ACC112 (cell line): ENCODE measurements at regions not wholly inside any gene's neighbourhood (a gene's known extent, or its start where the extent isn't known, plus 50 kb on each side); places are given as distances from the start of the nearest gene placed in this dataset.

Experiments used
- H2AFZ ChIP-seq: fragments of 200-600 bp; sonication (generic); one replicate; pipeline ENCODE4 v1.6.0; 2017; ENCODE audit warnings: antibody characterized with exemption, low read length; ENCODE audit not compliant: unreplicated experiment
- H3K27ac ChIP-seq: fragments of 200-600 bp; sonication (generic); 2 replicates; pipeline ENCODE4 v1.5.1; 2014; ENCODE audit warnings: low read depth, mild to moderate bottlenecking, antibody characterized with exemption, low read length, moderate library complexity
- H3K27me3 ChIP-seq: fragments of 200-600 bp; sonication (generic); 2 replicates; pipeline ENCODE4 v1.6.1; 2014; ENCODE audit warnings: mild to moderate bottlenecking, antibody characterized with exemption, low read length, moderate library complexity, mixed read lengths; ENCODE audit not compliant: insufficient read depth
- H3K36me3 ChIP-seq: fragments of 200-600 bp; sonication (generic); 2 replicates; pipeline ENCODE4 v1.6.1; 2016; ENCODE audit warnings: mild to moderate bottlenecking, antibody characterized with exemption, low read length, moderate library complexity, mixed read lengths; ENCODE audit not compliant: insufficient read depth
- H3K4me1 ChIP-seq: fragments of 200-600 bp; sonication (generic); one replicate; pipeline ENCODE4 v1.6.1; 2016; ENCODE audit warnings: low read length, mixed read lengths; ENCODE audit not compliant: insufficient read depth, unreplicated experiment, control insufficient read depth
- H3K4me3 ChIP-seq: fragments of 200-600 bp; sonication (generic); 2 replicates; pipeline ENCODE4 v1.5.1; 2014; ENCODE audit warnings: mild to moderate bottlenecking, low read depth, low read length
- H3K79me2 ChIP-seq: fragments of 200-600 bp; sonication (generic); one replicate; pipeline ENCODE4 v1.6.0; 2016; ENCODE audit warnings: low read length; ENCODE audit not compliant: control insufficient read depth, unreplicated experiment, insufficient read depth

GRCh38 chr5:135248801-135249231 lies 150.2 kb downstream of the MACROH2A1 start:
- Histone ChIP-seq H3K27me3 (no peaks in the 10 kb centered on the region), H2AFZ (no peak overlapping the region), H3K27ac (no peak overlapping the region), H3K4me3 (no peak overlapping the region), H3K36me3 (no peaks in the 10 kb centered on the region), H3K4me1 (peaks cover 35% of the 10 kb centered on the region), H3K79me2 (no peaks in the 10 kb centered on the region)

- H3K79me2 ChIP-seq, result no peaks in the 10 kb centered on the region
- peak overlapping the region; percentile 17 for H2AFZ ChIP-seq
- peak overlapping the region; percentile 70 for H3K27ac ChIP-seq
- no peaks in the 10 kb centered on the region for H3K27me3 ChIP-seq
- peak overlapping the region; percentile 18; the same call in 1 of the 2 replicates for H3K4me3 ChIP-seq
- H3K36me3 ChIP-seq, result no peaks in the 10 kb centered on the region
- peaks cover 47% of the 10 kb centered on the region for H3K4me1 ChIP-seq
Measured at GRCh38 chr5:135246923-135247795, 151.9 kb downstream of the MACROH2A1 start.

DNA sequence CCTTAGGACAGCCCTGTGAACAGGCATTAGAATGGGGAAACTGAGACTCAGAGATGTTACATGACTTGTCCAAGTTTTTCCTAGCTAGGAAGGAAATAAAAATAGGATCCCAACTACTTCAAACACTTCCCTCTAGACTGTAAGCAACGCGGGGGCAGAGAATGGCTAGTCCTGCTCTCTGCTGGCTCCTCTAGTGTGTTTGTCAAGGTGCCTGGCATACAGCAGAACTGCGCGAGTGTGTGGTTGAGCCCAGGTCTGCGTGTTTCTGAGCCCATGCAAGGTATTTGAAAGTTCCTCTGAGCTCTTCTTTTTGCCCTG lies 152.5 kb downstream of the MACROH2A1 start:
- peak overlapping the region; percentile 70 for H3K27ac ChIP-seq
- no peaks in the 10 kb centered on the region for H3K36me3 ChIP-seq

GRCh38 chr5:135245521-135246499 lies 153.2 kb downstream of the MACROH2A1 start:
- Histone ChIP-seq H3K27me3 (no peaks in the 10 kb centered on the region), H3K4me3 (peak overlapping the region; percentile 40; the same call in 1 of the 2 replicates), H3K4me1 (peaks cover 58% of the 10 kb centered on the region), H3K27ac (peak overlapping the region; percentile 70), H3K36me3 (no peaks in the 10 kb centered on the region), H2AFZ (no peak overlapping the region), H3K79me2 (no peaks in the 10 kb centered on the region)

More for the DNA sequence above, 152.5 kb downstream of the MACROH2A1 start:
- Histone ChIP-seq H3K4me1 (peaks cover 53% of the 10 kb centered on the region), H3K4me3 (peak overlapping the region; percentile 18; the same call in 1 of the 2 replicates), H3K27me3 (no peaks in the 10 kb centered on the region), H2AFZ (peak overlapping the region; percentile 17), H3K79me2 (no peaks in the 10 kb centered on the region)

- Histone ChIP-seq H3K27ac (no peak overlapping the region), H2AFZ (no peak overlapping the region), H3K27me3 (no peaks in the 10 kb centered on the region), H3K36me3 (no peaks in the 10 kb centered on the region), H3K79me2 (no peaks in the 10 kb centered on the region), H3K4me3 (no peak overlapping the region), H3K4me1 (peaks cover 56% of the 10 kb centered on the region)
Measured at GRCh38 chr5:135244620-135245021, 154.4 kb downstream of the MACROH2A1 start.

GRCh38 chr5:135243556-135244285 lies 155.3 kb downstream of the MACROH2A1 start:
- Histone ChIP-seq H3K79me2 (no peaks in the 10 kb centered on the region), H3K27me3 (no peaks in the 10 kb centered on the region), H2AFZ (no peak overlapping the region), H3K27ac (no peak overlapping the region), H3K4me3 (no peak overlapping the region), H3K36me3 (no peaks in the 10 kb centered on the region), H3K4me1 (peaks cover 50% of the 10 kb centered on the region)

- no peak overlapping the region for H2AFZ ChIP-seq
- no peaks in the 10 kb centered on the region for H3K27me3 ChIP-seq
- H3K27ac ChIP-seq, result peak overlapping the region; percentile 53
- H3K4me1 ChIP-seq, result peaks cover 50% of the 10 kb centered on the region
- H3K36me3 ChIP-seq, result no peaks in the 10 kb centered on the region
- H3K79me2 ChIP-seq, result no peaks in the 10 kb centered on the region
- no peak overlapping the region for H3K4me3 ChIP-seq
Measured at GRCh38 chr5:135242866-135243555, 156.0 kb downstream of the MACROH2A1 start.

DNA sequence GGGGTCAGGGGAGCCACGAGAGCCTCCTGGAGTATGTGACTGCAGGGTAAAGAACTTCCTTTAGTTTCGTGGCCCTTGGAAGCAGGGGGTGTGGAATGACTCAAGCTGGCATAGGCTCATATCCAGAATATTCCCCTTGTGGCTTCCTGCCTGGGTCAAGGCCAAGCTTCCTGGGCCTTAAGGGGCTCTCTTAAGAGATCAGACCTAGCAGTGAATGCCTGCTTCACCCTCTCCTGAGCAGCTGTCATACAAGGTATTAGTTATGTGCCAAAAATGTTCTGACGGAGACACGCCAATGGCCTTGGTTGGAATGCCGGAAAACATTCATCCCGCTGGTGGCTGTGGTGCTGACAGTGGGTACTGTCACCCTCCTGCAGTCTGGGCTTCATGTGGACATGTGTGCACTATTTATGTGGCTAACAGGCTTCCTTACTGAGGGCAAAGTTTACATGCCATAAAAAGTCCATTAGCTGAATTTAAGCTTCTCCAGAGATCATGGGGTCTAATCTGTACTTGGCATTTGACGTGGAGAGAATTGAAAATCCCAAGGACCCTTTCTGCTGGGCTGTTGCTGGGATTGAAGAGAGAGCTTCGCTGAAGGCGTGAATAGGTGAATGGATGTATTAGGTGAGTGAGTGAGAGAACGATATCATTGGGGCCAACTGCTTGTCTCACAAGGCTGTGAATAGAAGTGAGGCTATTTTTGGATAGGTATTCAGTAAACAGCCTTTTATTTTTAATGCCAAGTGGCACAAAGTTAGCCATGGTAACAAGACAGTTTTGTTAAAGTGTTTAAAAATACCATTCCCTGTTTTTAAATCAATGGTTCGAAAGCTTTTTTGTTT lies 156.8 kb downstream of the MACROH2A1 start:
- Histone ChIP-seq H2AFZ (no peak overlapping the region), H3K4me1 (peaks cover 43% of the 10 kb centered on the region), H3K79me2 (no peaks in the 10 kb centered on the region), H3K27ac (peak overlapping the region; percentile 53), H3K4me3 (no peak overlapping the region; the same call in 1 of the 2 replicates), H3K27me3 (no peaks in the 10 kb centered on the region), H3K36me3 (no peaks in the 10 kb centered on the region)

GRCh38 chr5:135241536-135241935 lies 157.5 kb downstream of the MACROH2A1 start:
- no peaks in the 10 kb centered on the region for H3K27me3 ChIP-seq
- H3K36me3 ChIP-seq, result no peaks in the 10 kb centered on the region
- H3K79me2 ChIP-seq, result no peaks in the 10 kb centered on the region
- H3K4me1 ChIP-seq, result peaks cover 38% of the 10 kb centered on the region
- H2AFZ ChIP-seq, result no peak overlapping the region
- no peak overlapping the region for H3K27ac ChIP-seq
- H3K4me3 ChIP-seq, result no peak overlapping the region; the same call in 1 of the 2 replicates
